Astrocyte (in vitro differentiated cells and primary cell): ENCODE measurements at regions not wholly inside any gene's neighbourhood (a gene's known extent, or its start where the extent isn't known, plus 50 kb on each side); places are given as distances from the start of the nearest gene placed in this dataset.

Source experiments
- DNase-seq: peaks from one replicate; pipeline ENCODE4 v3.0.0-alpha.2; 2010; ENCODE audit warnings: low read depth
- FAIRE-seq: peaks from 2 replicates; lab custom pipeline; 2011; peaks lifted over from hg19 to GRCh38; lab: Jason Lieb, UNC
- H2AFZ ChIP-seq: 2 replicates; pipeline ENCODE4 v1.6.0; 2012; ENCODE audit warnings: low read depth, low read length, inconsistent platforms
- H3K27ac ChIP-seq: 2 replicates; pipeline ENCODE4 v1.5.1; 2011; ENCODE audit warnings: low read depth, low read length, inconsistent platforms
- H3K27me3 ChIP-seq: 2 replicates; pipeline ENCODE4 v1.6.0; 2011; ENCODE audit warnings: low read length, inconsistent platforms; ENCODE audit not compliant: insufficient read depth
- H3K36me3 ChIP-seq: 2 replicates; pipeline ENCODE4 v1.5.1; 2011; ENCODE audit warnings: low read length, inconsistent platforms; ENCODE audit not compliant: insufficient read depth
- H3K4me1 ChIP-seq: 2 replicates; pipeline ENCODE4 v1.5.1; 2011; ENCODE audit warnings: low read length, inconsistent platforms; ENCODE audit not compliant: insufficient read depth
- H3K4me2 ChIP-seq: 2 replicates; pipeline ENCODE4 v1.6.0; 2012; ENCODE audit warnings: low read length, inconsistent platforms
- H3K4me3 ChIP-seq: 2 replicates; pipeline ENCODE4 v1.5.1; 2011; ENCODE audit warnings: low read depth, mild to moderate bottlenecking, low read length, inconsistent platforms; ENCODE audit not compliant: insufficient read depth
- H3K79me2 ChIP-seq: 2 replicates; pipeline ENCODE4 v1.6.0; 2012; ENCODE audit warnings: mild to moderate bottlenecking, low read length, inconsistent platforms; ENCODE audit not compliant: insufficient read depth
- H3K9ac ChIP-seq: 2 replicates; pipeline ENCODE4 v1.6.0; 2012; ENCODE audit warnings: mild to moderate bottlenecking, low read length, inconsistent platforms
- H3K9me3 ChIP-seq: 2 replicates; pipeline ENCODE4 v1.5.1; 2012; ENCODE audit warnings: low read depth, mild to moderate bottlenecking, low read length, inconsistent platforms; ENCODE audit not compliant: insufficient read depth
- H4K20me1 ChIP-seq: 2 replicates; pipeline ENCODE4 v1.6.0; 2012; ENCODE audit warnings: low read length, inconsistent platforms; ENCODE audit not compliant: insufficient read depth
- H3K27ac Mint-ChIP-seq: one replicate; pipeline ENCODE4 v1.8.0; 2021; ENCODE audit warnings: mild to moderate bottlenecking, mixed read lengths; ENCODE audit not compliant: unreplicated experiment
- H3K27me3 Mint-ChIP-seq: one replicate; pipeline ENCODE4 v1.8.0; 2021; ENCODE audit warnings: low read depth, mixed read lengths; ENCODE audit not compliant: unreplicated experiment
- H3K36me3 Mint-ChIP-seq: one replicate; pipeline ENCODE4 v1.8.0; 2021; ENCODE audit warnings: low read depth, mixed read lengths; ENCODE audit not compliant: unreplicated experiment
- H3K4me1 Mint-ChIP-seq: one replicate; pipeline ENCODE4 v1.8.0; 2021; ENCODE audit warnings: low read depth, mixed read lengths; ENCODE audit not compliant: unreplicated experiment
- H3K4me3 Mint-ChIP-seq: one replicate; pipeline ENCODE4 v1.8.0; 2021; ENCODE audit warnings: mild to moderate bottlenecking, moderate library complexity, mixed read lengths; ENCODE audit not compliant: unreplicated experiment
- H3K9me3 Mint-ChIP-seq: one replicate; pipeline ENCODE4 v1.8.0; 2021; ENCODE audit warnings: mild to moderate bottlenecking, mixed read lengths; ENCODE audit not compliant: unreplicated experiment
- CTCF ChIP-seq: IDR thresholded peaks from 2 replicates; pipeline ENCODE4 v1.5.1; 2011; ENCODE audit warnings: low read depth, mild to moderate bottlenecking, inconsistent platforms, low read length, moderate library complexity; ENCODE audit not compliant: insufficient read depth
- EZH2 ChIP-seq: IDR thresholded peaks from 2 replicates; pipeline ENCODE4 v1.6.1; 2012; ENCODE audit warnings: mild to moderate bottlenecking, low read length, inconsistent platforms; ENCODE audit not compliant: insufficient read depth

- no peak for TF ChIP-seq EZH2
- TF ChIP-seq CTCF = no peak
- Histone ChIP-seq H3K27ac (no peak overlapping the region), H3K4me2 (no peak overlapping the region), H3K36me3 (no peaks in the 10 kb centered on the region), H3K9me3 (peaks cover 1% of the 10 kb centered on the region), H2AFZ (no peak overlapping the region), H3K4me3 (no peak overlapping the region), H3K79me2 (no peaks in the 10 kb centered on the region), H3K27me3 (no peaks in the 10 kb centered on the region), H3K9ac (no peak overlapping the region), H4K20me1 (no peaks in the 10 kb centered on the region), H3K4me1 (no peaks in the 10 kb centered on the region)
- DNase-seq = no peak
- H3K4me3 Mint-ChIP-seq = no peak overlapping the region
- peaks cover 15% of the 10 kb centered on the region for H3K27me3 Mint-ChIP-seq
- no peak for FAIRE-seq
- no peaks in the 10 kb centered on the region for H3K9me3 Mint-ChIP-seq
- H3K27ac Mint-ChIP-seq = no peak overlapping the region
- H3K36me3 Mint-ChIP-seq = no peaks in the 10 kb centered on the region
- H3K4me1 Mint-ChIP-seq = peaks cover 21% of the 10 kb centered on the region
These were observed 380.0 kb downstream of the INSC start for GRCh38 chr11:15494740-15495139.

GRCh38 chr11:15495462-15495861 lies 380.7 kb downstream of the INSC start:
- no peaks in the 10 kb centered on the region for H3K79me2 ChIP-seq
- H4K20me1 ChIP-seq = no peaks in the 10 kb centered on the region
- DNase-seq (no peak), FAIRE-seq (no peak)
- H3K4me3 ChIP-seq = no peak overlapping the region
- no peaks in the 10 kb centered on the region for H3K4me1 ChIP-seq
- peaks cover 19% of the 10 kb centered on the region for H3K27me3 Mint-ChIP-seq
- no peak overlapping the region for H3K4me2 ChIP-seq
- no peaks in the 10 kb centered on the region for H3K36me3 ChIP-seq
- H3K36me3 Mint-ChIP-seq = no peaks in the 10 kb centered on the region
- H3K9me3 Mint-ChIP-seq = no peaks in the 10 kb centered on the region
- peaks cover 2% of the 10 kb centered on the region for H3K9me3 ChIP-seq
- TF ChIP-seq CTCF = no peak
- TF ChIP-seq EZH2 = no peak
- no peak overlapping the region for H3K27ac Mint-ChIP-seq
- no peaks in the 10 kb centered on the region for H3K27me3 ChIP-seq
- no peak overlapping the region for H3K4me3 Mint-ChIP-seq
- peaks cover 21% of the 10 kb centered on the region for H3K4me1 Mint-ChIP-seq
- H3K9ac ChIP-seq = no peak overlapping the region
- H3K27ac ChIP-seq = no peak overlapping the region
- no peak overlapping the region for H2AFZ ChIP-seq

- H3K4me3 ChIP-seq = no peak overlapping the region
- FAIRE-seq (no peak), DNase-seq (no peak)
- H4K20me1 ChIP-seq = no peaks in the 10 kb centered on the region
- H3K27me3 Mint-ChIP-seq = peaks cover 19% of the 10 kb centered on the region
- H3K36me3 Mint-ChIP-seq = no peaks in the 10 kb centered on the region
- no peaks in the 10 kb centered on the region for H3K9me3 Mint-ChIP-seq
- no peaks in the 10 kb centered on the region for H3K27me3 ChIP-seq
- no peaks in the 10 kb centered on the region for H3K4me1 ChIP-seq
- H3K27ac Mint-ChIP-seq = no peak overlapping the region
- H2AFZ ChIP-seq = no peak overlapping the region
- TF ChIP-seq CTCF (no peak), EZH2 (no peak)
- H3K9ac ChIP-seq = no peak overlapping the region
- H3K9me3 ChIP-seq = peaks cover 2% of the 10 kb centered on the region
- H3K27ac ChIP-seq = no peak overlapping the region
- H3K79me2 ChIP-seq = no peaks in the 10 kb centered on the region
- no peaks in the 10 kb centered on the region for H3K36me3 ChIP-seq
- H3K4me3 Mint-ChIP-seq = no peak overlapping the region
- H3K4me2 ChIP-seq = no peak overlapping the region
- peaks cover 16% of the 10 kb centered on the region for H3K4me1 Mint-ChIP-seq
These were observed 382.6 kb downstream of the INSC start for GRCh38 chr11:15497366-15497765.
